ENCODE measurements at regions not wholly inside any gene's neighbourhood (a gene's known extent, or its start where the extent isn't known, plus 50 kb on each side); places are given as distances from the start of the nearest gene placed in this dataset.

- TF ChIP-seq POLR2A (IDR thresholded peaks at IDR 0.05) (no peak), POLR2AphosphoS5 (IDR thresholded peaks at IDR 0.05) (peak; percentile 71)
Observed at GRCh38 chr16:35449663-35450062, 1990.3 kb downstream of the TP53TG3F start.

Data from prostate gland (tissue), 1 donor.